ENCODE measurements at regions not wholly inside any gene's neighbourhood (a gene's known extent, or its start where the extent isn't known, plus 50 kb on each side); places are given as distances from the start of the nearest gene placed in this dataset.

- H3K4me3 ChIP-seq (ENCODE audit: low read depth, low read length), result no peak overlapping the region
- TF ChIP-seq, protein P1, sequence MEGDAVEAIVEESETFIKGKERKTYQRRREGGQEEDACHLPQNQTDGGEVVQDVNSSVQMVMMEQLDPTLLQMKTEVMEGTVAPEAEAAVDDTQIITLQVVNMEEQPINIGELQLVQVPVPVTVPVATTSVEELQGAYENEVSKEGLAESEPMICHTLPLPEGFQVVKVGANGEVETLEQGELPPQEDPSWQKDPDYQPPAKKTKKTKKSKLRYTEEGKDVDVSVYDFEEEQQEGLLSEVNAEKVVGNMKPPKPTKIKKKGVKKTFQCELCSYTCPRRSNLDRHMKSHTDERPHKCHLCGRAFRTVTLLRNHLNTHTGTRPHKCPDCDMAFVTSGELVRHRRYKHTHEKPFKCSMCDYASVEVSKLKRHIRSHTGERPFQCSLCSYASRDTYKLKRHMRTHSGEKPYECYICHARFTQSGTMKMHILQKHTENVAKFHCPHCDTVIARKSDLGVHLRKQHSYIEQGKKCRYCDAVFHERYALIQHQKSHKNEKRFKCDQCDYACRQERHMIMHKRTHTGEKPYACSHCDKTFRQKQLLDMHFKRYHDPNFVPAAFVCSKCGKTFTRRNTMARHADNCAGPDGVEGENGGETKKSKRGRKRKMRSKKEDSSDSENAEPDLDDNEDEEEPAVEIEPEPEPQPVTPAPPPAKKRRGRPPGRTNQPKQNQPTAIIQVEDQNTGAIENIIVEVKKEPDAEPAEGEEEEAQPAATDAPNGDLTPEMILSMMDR (IDR thresholded peaks at IDR 0.05; ENCODE audit: low read depth, low read length), result no peak
- DNase-seq (ENCODE audit: low read depth, low spot score), result peak; percentile 74
- in situ Hi-C loops (cut with HindIII; ENCODE audit: low sequenced_read_pairs), result no loop called here
These were observed 105.0 kb upstream of the PRB2 start for GRCh38 chr12:11500188-11500860.

DNA sequence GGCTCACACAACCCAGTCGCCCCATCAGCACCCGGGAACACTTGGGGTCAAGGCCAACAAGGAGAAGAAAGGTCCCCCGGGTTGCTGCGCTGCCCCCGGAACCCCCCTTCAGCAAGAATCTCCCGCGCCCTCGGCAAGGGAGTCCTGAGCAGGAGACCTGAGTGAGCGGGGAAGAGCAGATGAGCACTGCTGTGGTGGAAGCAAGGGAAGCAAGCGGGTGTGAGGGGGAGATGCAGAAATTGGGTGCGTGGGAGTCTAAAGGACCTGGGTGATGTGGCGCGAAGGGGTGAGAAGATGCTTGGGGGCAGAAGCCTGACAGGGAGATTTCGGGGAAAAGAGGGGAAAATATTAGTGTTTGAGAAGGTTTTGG lies 105.5 kb upstream of the PRB2 start:
- DNase-seq (ENCODE audit: low read depth, low spot score), result no peak
- in situ Hi-C loops (cut with HindIII; ENCODE audit: low sequenced_read_pairs), result no loop called here
- H3K4me3 ChIP-seq (ENCODE audit: low read depth, low read length), result no peak overlapping the region
- TF ChIP-seq, protein P1 (IDR thresholded peaks at IDR 0.05; ENCODE audit: low read depth, low read length), result no peak

DNA sequence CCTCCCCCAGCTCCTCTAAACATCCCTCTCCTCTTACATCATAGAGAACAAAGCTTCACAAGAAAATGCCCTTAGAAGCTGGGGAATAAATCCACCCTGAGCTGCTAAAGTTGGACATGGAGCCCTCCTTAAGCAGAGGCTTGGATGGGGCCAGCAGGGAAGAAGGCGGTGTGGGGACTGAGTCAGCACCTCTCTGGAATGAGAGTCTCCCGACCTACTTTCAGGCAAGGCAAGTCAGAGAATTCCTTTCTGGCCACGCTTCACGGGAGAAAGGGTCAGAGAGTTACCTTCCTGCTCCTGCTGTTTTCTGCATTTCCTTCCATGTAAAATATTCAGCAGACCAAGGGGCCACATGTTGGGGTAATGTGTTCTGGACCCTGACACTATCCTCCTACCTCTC lies 113.3 kb upstream of the PRB2 start:
- TF ChIP-seq, protein P1 (IDR thresholded peaks at IDR 0.05; ENCODE audit: low read depth, low read length), result no peak
- peak; percentile 61 for DNase-seq (ENCODE audit: low read depth, low spot score)

DNA sequence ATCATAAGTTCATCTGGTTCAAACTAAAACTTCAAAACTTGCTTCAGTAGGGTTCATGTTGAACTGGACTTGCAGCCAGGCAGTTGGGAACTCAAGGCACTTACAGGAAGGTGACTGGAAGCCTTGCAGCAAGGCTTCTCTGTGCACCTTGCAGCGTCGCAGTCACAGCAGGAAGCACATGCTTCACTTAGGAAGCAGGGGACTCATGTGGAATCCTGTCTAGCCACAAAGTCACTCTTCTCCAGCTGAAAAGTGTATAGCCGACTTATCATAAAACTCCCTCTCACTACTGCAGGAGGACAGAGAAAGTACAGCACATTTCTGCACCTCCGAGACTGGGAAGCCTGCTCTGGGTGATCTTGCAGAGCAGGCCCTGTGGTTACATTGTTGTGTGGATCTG lies 114.0 kb upstream of the PRB2 start:
- in situ Hi-C loops (cut with HindIII; ENCODE audit: low sequenced_read_pairs), result no loop called here
- peak; percentile 13 for DNase-seq (ENCODE audit: low read depth, low spot score)
- no peak overlapping the region for H3K4me3 ChIP-seq (ENCODE audit: low read depth, low read length)
- TF ChIP-seq, protein P1 (IDR thresholded peaks at IDR 0.05; ENCODE audit: low read depth, low read length), result no peak

More for the DNA sequence above, 113.3 kb upstream of the PRB2 start:
- in situ Hi-C loops (cut with HindIII; ENCODE audit: low sequenced_read_pairs), result no loop called here
- H3K4me3 ChIP-seq (ENCODE audit: low read depth, low read length), result no peak overlapping the region

DNA sequence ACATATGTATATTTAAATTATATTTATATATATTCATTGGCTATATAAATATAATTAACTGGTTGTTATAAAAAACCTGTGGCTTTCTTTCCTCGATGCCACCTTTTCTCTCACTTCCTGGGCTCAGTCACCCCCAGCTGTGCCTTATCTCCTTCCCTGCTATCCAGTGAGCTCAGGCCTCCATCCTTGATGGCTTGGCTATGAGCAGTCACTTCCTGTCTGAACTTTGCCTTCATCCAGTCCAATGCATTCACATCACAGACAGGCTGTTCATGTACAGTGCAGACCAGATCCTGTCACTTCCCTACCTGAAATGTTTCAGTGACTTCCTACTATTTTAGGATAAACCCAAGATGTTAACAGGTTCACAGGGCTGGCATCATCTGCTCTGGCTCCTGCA lies 115.3 kb upstream of the PRB2 start:
- H3K4me3 ChIP-seq (ENCODE audit: low read depth, low read length), result no peak overlapping the region
- TF ChIP-seq, protein P1 (IDR thresholded peaks at IDR 0.05; ENCODE audit: low read depth, low read length), result no peak
- in situ Hi-C loops (cut with HindIII; ENCODE audit: low sequenced_read_pairs), result no loop called here
- no peak for DNase-seq (ENCODE audit: low read depth, low spot score)

GRCh38 chr12:11513288-11513687 lies 117.9 kb upstream of the PRB2 start:
- in situ Hi-C loops (cut with HindIII; ENCODE audit: low sequenced_read_pairs), result no loop called here
- TF ChIP-seq, protein P1 (IDR thresholded peaks at IDR 0.05; ENCODE audit: low read depth, low read length), result peak; percentile 1

More at GRCh38 chr12:11513288-11513687, 117.9 kb upstream of the PRB2 start:
- DNase-seq (ENCODE audit: low read depth, low spot score), result no peak
- H3K4me3 ChIP-seq (ENCODE audit: low read depth, low read length), result no peak overlapping the region
